PC-3 (cell line): ENCODE measurements at regions not wholly inside any gene's neighbourhood (a gene's known extent, or its start where the extent isn't known, plus 50 kb on each side); places are given as distances from the start of the nearest gene placed in this dataset.
"Not testable (repeated sequence)": the region's sequence is repeated elsewhere in the genome, so short reads cannot be mapped to it uniquely, and the experiment has no call there.

Experiments
- ATAC-seq: fragments of 200-7000 bp; cut with Tn5 transposase; 2 replicates; pipeline ENCODE4 v1.9.1; 2020; ENCODE audit warnings: mild to moderate bottlenecking, moderate library complexity
- BruUV-seq: library from RNA; stranded (reverse); fragments of 400-500 nt; replicated peaks from 2 replicates; lab custom pipeline; 2021; lab: Mats Ljungman, UMichigan
- CTCF ChIA-PET: fragments of 300-600 bp; sonication (Branson Sonifier 250); formaldehyde crosslinking; loops from one replicate; lab custom pipeline; 2022; ENCODE audit warnings: antibody characterized with exemption; lab: Charles Lee
- POLR2A ChIA-PET: fragments of 300-600 bp; sonication (Branson Sonifier 250); formaldehyde crosslinking; loops from one replicate; lab custom pipeline; 2022; ENCODE audit warnings: antibody characterized with exemption; ENCODE audit not compliant: unreplicated experiment; lab: Charles Lee
- DNase-seq: peaks from one replicate; pipeline ENCODE4 v3.0.0-alpha.2; 2015
- H2AFZ ChIP-seq: fragments of 300-600 bp; sonication (generic); 2 replicates; pipeline ENCODE4 v1.6.0; 2016; ENCODE audit warnings: antibody characterized with exemption, low read length
- H3F3A ChIP-seq: fragments of 300-600 bp; sonication (generic); one replicate; pipeline ENCODE4 v1.6.0; 2017; ENCODE audit warnings: antibody characterized with exemption, low read length, control low read depth, mild to moderate bottlenecking; ENCODE audit not compliant: unreplicated experiment
- H3K27ac ChIP-seq: fragments of 300-600 bp; sonication (generic); 2 replicates; pipeline ENCODE4 v1.5.1; 2016; ENCODE audit warnings: mild to moderate bottlenecking, low read length
- H3K27me3 ChIP-seq: fragments of 300-600 bp; sonication (generic); 2 replicates; pipeline ENCODE4 v1.6.1; 2016; ENCODE audit warnings: low read length, mixed read lengths
- H3K36me3 ChIP-seq: fragments of 300-600 bp; sonication (generic); 2 replicates; pipeline ENCODE4 v1.6.1; 2016; ENCODE audit warnings: low read depth, mixed run types, low read length, mixed read lengths
- H3K4me1 ChIP-seq: fragments of 300-600 bp; sonication (generic); 2 replicates; pipeline ENCODE4 v1.5.1; 2016; ENCODE audit warnings: low read length; ENCODE audit not compliant: insufficient read depth
- H3K4me2 ChIP-seq: fragments of 300-600 bp; sonication (generic); 2 replicates; pipeline ENCODE4 v1.6.0; 2016; ENCODE audit warnings: low read length
- H3K4me3 ChIP-seq: fragments of 300-600 bp; sonication (generic); 2 replicates; pipeline ENCODE4 v1.5.1; 2016; ENCODE audit warnings: mild to moderate bottlenecking, low read length, mixed read lengths
- H3K79me2 ChIP-seq: fragments of 300-600 bp; sonication (generic); 2 replicates; pipeline ENCODE4 v1.6.1; 2017; ENCODE audit warnings: low read length, mixed read lengths
- H3K9ac ChIP-seq: fragments of 300-600 bp; sonication (generic); 2 replicates; pipeline ENCODE4 v1.6.0; 2016; ENCODE audit warnings: mild to moderate bottlenecking, low read length
- H3K9me2 ChIP-seq: fragments of 300-600 bp; sonication (generic); replicated peaks from 2 replicates; pipeline ENCODE4 v1.6.1; 2016; ENCODE audit warnings: mixed run types, low read length, mixed read lengths
- H3K9me3 ChIP-seq: fragments of 300-600 bp; sonication (generic); 2 replicates; pipeline ENCODE4 v1.6.1; 2016; ENCODE audit warnings: low read length, mixed read lengths
- H4K20me1 ChIP-seq: fragments of 300-600 bp; sonication (generic); 2 replicates; pipeline ENCODE4 v1.6.1; 2016; ENCODE audit warnings: low read length, mixed read lengths
- CTCF ChIP-seq: fragments of 300-600 bp; sonication (generic); conservative IDR thresholded peaks from 2 replicates; pipeline ENCODE4 v1.5.1; 2017; ENCODE audit warnings: antibody characterized with exemption, low read depth, mild to moderate bottlenecking, low read length
- EZH2 ChIP-seq: fragments of 300-600 bp; sonication (generic); IDR thresholded peaks from one replicate; pipeline ENCODE4 v1.6.1; 2017; ENCODE audit warnings: antibody characterized with exemption, mild to moderate bottlenecking, low read length; ENCODE audit not compliant: unreplicated experiment
- EZH2phosphoT487 ChIP-seq: fragments of 300-600 bp; sonication (generic); IDR thresholded peaks from 2 replicates; pipeline ENCODE4 v1.6.1; 2018; ENCODE audit warnings: mild to moderate bottlenecking, antibody characterized with exemption, low read length, borderline replicate concordance
- intact Hi-C: fragments of 100-400 bp; cut with micrococcal nuclease; formaldehyde crosslinking; loops from 2 replicates; pipeline ENCODE4 v1.9.0; 2023

DNA sequence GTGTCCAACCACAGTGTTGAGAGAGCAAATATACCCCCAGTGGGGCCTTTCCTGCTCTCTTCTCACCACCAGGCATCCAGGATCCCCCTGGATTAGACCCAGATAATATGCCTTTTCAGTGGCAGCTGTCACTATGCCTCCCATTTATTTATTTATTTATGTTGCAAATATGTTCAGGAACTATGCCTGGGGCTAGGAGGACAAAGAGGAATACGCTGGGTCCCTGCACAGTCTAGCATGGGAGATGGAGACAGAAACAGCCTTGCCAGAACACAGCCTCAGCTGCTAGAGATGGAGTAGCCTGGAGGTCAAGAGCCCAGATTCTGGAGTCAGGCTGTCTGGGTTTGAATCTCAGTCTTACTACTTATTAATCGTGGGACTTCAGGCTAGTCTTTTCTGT, 74.6 kb upstream of the LRFN2 start:
- H3K79me2 ChIP-seq = no peaks in the 10 kb centered on the region
- no peaks in the 10 kb centered on the region for H3K36me3 ChIP-seq
- ChIA-PET CTCF (no interaction called here), POLR2A (no interaction called here)
- H3K4me2 ChIP-seq = no peak overlapping the region
- H4K20me1 ChIP-seq = no peaks in the 10 kb centered on the region
- H2AFZ ChIP-seq = no peak overlapping the region
- intact Hi-C loops = no loop called here
- BruUV-seq = no TSS peak
- H3K27me3 ChIP-seq = no peaks in the 10 kb centered on the region
- DNase-seq (no peak), ATAC-seq (no peak)
- no peaks in the 10 kb centered on the region for H3K9me2 ChIP-seq
- no peaks in the 10 kb centered on the region for H3K9me3 ChIP-seq
- H3K4me1 ChIP-seq = no peaks in the 10 kb centered on the region
- H3K9ac ChIP-seq = no peak overlapping the region
- TF ChIP-seq EZH2 (no peak), CTCF (no peak), EZH2phosphoT487 (no peak)
- H3F3A ChIP-seq = no peaks in the 10 kb centered on the region
- H3K4me3 ChIP-seq = no peak overlapping the region
- no peak overlapping the region for H3K27ac ChIP-seq

DNA sequence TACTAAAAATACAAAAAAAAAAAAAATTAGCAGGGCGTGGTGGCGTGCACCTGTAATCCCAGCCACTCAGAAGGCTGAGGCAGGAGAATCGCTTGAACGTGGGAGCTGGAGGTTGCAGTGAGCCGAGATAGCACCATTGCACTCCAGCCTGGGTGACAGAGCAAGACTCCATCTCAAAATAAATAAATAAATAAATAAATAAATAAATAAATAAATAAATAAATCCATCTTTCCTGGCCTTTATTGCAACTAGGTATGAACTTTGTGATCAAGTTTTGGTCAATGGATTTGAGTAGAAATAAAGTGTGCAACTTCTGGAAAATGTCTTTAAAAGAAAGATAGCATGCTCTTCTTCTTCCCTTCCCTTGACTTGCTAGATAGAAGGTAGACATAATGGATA, 69.6 kb upstream of the LRFN2 start:
- ATAC-seq, H3K27ac ChIP-seq, intact Hi-C loops, H3K36me3 ChIP-seq, H3K4me3 ChIP-seq, H3K9me2 ChIP-seq, H4K20me1 ChIP-seq, H3K9ac ChIP-seq, H3K9me3 ChIP-seq, H2AFZ ChIP-seq, H3F3A ChIP-seq, H3K27me3 ChIP-seq, CTCF ChIA-PET, BruUV-seq, H3K4me2 ChIP-seq, DNase-seq, H3K79me2 ChIP-seq, POLR2A ChIA-PET, H3K4me1 ChIP-seq: not testable (repeated sequence)

DNA sequence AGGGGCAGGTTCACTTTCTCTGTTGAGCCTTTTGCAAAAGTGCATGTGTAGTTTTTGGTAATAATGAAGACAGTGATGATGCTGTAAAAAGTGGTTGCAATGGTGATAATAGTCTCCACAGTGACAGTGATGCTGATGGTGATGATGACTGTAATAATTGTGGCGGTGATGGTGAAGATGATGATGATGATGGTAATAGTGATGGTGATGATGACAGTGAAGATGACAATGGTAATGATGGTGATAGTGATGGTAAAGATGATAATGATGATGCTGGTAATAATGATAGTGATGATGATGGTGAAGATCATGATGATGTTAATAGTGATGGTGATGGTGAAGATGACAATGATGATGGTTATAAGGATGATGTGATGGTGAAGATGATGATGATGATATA, 67.7 kb upstream of the LRFN2 start:
- H3K9me3 ChIP-seq = no peaks in the 10 kb centered on the region
- no peaks in the 10 kb centered on the region for H3K36me3 ChIP-seq
- intact Hi-C loops = no loop called here
- no peak overlapping the region for H3K4me2 ChIP-seq
- no peak overlapping the region for H3K27ac ChIP-seq
- no peaks in the 10 kb centered on the region for H3K4me1 ChIP-seq
- no peaks in the 10 kb centered on the region for H3K9me2 ChIP-seq
- no peak for TF ChIP-seq EZH2
- no peak for TF ChIP-seq CTCF
- TF ChIP-seq EZH2phosphoT487 = no peak
- ChIA-PET POLR2A (no interaction called here), CTCF (no interaction called here)
- no peak overlapping the region for H3K4me3 ChIP-seq
- ATAC-seq (no peak), DNase-seq (no peak)
- H2AFZ ChIP-seq = no peak overlapping the region
- no TSS peak for BruUV-seq
- no peaks in the 10 kb centered on the region for H4K20me1 ChIP-seq
- H3F3A ChIP-seq = no peaks in the 10 kb centered on the region
- H3K79me2 ChIP-seq = no peaks in the 10 kb centered on the region
- H3K9ac ChIP-seq = no peak overlapping the region
- H3K27me3 ChIP-seq = no peaks in the 10 kb centered on the region
